ENCODE measurements at regions not wholly inside any gene's neighbourhood (a gene's known extent, or its start where the extent isn't known, plus 50 kb on each side); places are given as distances from the start of the nearest gene placed in this dataset.

DNA sequence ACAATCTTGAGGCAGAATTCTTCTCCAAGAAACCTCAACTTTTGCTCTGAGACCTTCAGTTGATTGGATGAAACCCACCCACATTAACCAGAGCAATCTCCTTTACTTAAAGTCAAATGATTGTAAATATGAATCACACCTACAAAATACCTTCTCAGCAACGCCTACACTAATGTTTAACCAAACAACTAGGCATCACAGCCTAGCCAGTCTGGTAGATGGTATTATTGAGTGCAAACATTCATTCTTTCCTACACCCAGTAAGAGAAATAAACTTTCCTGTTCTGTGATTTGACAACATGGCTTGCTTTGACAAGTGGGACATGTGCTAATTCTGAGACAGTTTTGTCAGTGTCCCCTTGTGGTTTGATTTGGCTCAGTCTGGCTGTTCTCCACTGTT, 252.2 kb downstream of the HACE1 start:
- TF ChIP-seq, protein P1, sequence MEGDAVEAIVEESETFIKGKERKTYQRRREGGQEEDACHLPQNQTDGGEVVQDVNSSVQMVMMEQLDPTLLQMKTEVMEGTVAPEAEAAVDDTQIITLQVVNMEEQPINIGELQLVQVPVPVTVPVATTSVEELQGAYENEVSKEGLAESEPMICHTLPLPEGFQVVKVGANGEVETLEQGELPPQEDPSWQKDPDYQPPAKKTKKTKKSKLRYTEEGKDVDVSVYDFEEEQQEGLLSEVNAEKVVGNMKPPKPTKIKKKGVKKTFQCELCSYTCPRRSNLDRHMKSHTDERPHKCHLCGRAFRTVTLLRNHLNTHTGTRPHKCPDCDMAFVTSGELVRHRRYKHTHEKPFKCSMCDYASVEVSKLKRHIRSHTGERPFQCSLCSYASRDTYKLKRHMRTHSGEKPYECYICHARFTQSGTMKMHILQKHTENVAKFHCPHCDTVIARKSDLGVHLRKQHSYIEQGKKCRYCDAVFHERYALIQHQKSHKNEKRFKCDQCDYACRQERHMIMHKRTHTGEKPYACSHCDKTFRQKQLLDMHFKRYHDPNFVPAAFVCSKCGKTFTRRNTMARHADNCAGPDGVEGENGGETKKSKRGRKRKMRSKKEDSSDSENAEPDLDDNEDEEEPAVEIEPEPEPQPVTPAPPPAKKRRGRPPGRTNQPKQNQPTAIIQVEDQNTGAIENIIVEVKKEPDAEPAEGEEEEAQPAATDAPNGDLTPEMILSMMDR (IDR thresholded peaks at IDR 0.05): no peak
- TF ChIP-seq POLR2AphosphoS5 (IDR thresholded peaks at IDR 0.05): no peak
